ENCODE measurements at regions not wholly inside any gene's neighbourhood (a gene's known extent, or its start where the extent isn't known, plus 50 kb on each side); places are given as distances from the start of the nearest gene placed in this dataset.
"Not testable (repeated sequence)": the region's sequence is repeated elsewhere in the genome, so short reads cannot be mapped to it uniquely, and the experiment has no call there.

GRCh38 chr1:5686925-5687706 is 305.1 kb downstream of the NPHP4 start:
- DNase-seq (ENCODE audit: low spot score), result no peak

DNA sequence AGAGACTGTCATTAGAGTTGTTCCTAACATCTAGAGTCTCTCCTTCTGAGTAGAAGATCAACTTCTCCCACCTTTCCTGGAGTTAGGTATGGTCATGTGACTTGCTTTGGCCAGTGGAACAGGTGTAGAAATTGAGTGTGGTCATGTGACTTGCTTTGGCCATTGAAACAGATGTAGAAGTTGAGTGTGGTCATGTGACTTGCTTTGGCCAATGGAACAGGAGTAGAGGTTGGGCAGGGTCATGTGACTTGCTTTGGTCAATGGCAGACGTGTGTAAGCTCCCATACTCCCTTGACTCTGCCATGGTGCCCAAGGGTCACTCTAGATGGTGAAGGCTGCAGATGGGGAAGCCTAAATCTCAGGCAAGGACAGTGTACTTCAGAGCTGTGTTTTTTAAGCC is 306.0 kb downstream of the NPHP4 start:
- no peak for DNase-seq (ENCODE audit: low spot score)

DNA sequence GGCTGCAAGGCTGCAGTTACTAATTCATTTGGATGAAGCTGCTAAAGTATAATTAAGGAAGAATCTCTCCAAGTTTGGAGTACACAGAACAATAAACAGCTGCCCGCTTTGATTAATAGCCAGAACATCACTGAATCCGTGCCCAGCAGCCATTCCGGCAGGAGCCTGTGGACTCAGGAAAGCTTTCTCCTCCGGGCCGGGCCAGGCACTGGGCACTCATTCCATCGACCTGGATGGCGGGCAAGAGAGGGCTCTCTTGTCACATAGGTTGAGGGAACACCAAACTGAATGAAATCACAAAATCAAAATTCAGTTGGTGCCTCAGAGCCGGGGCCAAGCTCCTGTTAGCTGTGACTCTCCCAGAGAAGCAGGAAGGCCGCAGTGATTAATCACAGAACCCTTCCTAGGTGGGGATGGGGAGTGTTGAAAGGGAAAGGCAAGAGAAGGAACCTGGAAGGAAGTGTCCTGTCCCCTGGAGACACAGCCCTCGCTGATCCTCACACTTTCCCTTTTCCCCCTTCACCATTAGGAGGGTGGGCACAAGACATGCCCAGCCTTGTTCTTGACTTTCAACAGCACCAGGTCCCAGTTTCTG is 306.7 kb downstream of the NPHP4 start:
- no peak for DNase-seq (ENCODE audit: low spot score)

DNA sequence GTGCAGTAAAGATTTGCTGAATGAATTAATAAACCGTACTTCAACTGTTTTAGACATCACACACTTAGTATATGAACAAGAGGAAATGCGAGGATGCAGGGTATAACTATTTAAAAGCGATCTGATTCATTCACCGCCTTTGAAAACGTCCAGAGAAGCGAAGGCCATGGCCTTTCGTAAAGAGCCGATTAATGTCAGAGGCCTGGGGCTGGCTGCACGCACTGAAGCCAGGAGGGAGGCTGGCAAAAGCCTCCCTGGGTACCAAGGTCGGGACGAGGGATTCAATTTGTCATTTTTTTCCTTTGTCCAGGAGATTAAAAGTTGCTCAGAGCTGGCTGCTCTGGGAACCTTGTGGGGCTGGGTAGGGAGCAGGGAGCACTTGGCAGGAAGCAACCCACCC is 307.4 kb downstream of the NPHP4 start:
- no peak for DNase-seq (ENCODE audit: low spot score)

DNA sequence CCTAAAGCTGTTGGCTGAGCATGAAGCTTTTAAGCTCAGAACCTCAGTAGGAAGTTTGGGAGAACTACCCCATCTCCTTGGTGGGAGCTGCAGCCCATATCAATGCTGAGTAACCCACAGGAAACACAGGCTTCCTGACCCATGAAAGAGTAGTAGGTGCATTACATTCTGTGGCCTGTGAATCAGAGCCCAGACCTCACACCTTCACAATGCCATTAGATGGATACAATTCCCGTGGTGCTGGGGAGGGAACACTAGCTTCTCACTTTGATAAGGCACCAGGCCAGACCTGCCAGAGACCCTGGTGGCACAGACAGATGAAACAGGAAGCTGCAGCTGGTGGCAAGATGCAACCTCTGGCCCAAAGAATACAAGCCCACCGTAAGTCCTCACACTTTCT is 308.8 kb downstream of the NPHP4 start:
- no peak for DNase-seq (ENCODE audit: low spot score)

GRCh38 chr1:5682626-5683225 is 309.5 kb downstream of the NPHP4 start:
- no peak for DNase-seq (ENCODE audit: low spot score)

GRCh38 chr1:5681654-5682053 is 310.6 kb downstream of the NPHP4 start:
- no peak for DNase-seq (ENCODE audit: low spot score)

DNA sequence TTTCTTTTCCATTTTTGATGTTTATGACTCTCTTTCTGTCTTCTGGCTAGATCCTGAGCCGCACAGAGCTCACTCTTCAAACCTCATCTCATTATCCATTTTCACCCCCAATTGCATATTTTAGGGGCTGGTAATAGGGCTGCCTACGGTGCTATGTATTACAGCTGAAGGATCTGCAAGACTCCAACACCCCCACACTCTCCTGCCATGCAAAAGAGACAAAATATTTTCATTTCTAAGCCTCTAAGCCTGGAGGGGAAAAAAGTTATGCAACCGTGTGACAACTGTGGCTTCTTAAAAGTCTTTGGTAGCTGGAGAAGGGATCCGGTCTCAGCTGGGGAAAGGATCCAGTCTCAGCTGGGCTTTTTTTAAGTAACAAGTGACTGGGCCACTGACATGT is 311.6 kb downstream of the NPHP4 start:
- peak; percentile 65 for DNase-seq (ENCODE audit: low spot score)

DNA sequence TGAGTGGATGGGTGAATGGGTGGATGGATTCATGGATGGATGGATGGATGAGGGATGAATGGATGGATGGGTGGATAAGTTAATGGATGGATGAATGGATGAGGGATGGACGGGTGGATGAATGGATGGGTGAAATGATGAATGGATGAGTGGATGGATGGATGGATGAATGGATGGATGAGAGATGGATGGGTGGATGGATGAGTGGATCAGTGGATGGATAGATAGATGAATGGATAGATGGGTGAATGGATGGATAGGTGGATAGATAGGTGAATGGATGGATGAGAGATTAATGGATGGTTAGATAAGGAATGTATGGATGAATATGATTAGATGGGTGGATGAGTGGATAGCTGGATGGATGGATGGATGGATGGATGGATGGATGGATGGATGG is 313.5 kb downstream of the NPHP4 start:
- no peak for DNase-seq (ENCODE audit: low spot score)

DNA sequence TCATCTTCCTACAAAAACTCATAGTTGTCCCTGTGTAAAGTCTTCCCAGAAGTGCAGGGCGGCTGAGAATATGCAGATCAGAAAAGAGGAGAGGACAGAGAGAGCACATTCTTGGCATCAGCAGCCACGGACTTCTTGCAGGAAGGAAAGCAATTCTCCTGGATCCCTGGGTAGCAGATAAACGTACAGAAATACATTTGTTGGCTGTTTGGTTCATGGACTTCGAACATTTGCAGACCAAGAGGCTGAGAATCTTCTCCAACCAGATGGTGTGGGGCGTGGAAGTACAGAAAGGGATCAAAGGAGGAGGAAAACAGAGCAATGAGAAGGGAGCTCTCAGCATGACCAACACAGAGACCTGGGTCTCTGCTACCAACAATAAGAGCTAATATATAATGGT is 319.9 kb downstream of the NPHP4 start:
- not testable (repeated sequence) for DNase-seq (ENCODE audit: low spot score)

DNA sequence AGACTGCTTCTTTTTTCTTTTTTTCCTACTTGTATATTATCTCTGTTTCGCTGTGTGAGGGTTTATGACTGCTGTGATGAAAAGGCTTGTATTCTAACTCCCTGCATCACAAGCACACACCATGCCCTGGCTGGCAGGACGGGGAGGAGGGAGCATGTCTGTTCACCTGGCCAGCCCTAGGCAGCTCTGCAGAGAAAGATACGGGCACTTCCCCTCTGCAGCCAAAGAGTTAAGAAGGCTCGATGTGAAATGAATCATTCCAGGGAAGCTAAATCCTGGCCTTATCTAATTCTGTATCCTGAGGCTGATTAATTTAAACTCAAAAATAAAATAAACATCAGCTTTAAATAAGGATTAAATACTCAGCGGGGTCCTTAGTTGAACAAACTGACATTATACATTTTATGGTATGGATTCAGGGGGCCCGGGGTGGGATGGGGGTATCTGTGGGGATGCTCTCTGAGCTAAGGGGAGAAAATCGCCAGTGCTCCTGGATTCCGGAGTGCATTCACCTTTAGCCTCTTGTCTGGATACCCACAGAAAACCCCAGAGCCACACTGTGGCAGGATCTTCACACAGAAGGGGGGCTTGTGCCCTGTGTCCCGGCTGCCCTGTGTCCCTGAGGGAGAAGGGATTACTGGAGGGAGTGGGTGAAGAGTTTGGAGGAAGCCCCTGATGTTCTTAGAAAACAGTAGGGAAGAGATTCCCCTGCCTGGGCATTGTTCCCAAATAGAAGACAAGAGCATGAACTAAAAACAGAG is 321.5 kb downstream of the NPHP4 start:
- no peak for DNase-seq (ENCODE audit: low spot score)

GRCh38 chr1:5667513-5668325 is 324.5 kb downstream of the NPHP4 start:
- DNase-seq (ENCODE audit: low spot score), result no peak

DNA sequence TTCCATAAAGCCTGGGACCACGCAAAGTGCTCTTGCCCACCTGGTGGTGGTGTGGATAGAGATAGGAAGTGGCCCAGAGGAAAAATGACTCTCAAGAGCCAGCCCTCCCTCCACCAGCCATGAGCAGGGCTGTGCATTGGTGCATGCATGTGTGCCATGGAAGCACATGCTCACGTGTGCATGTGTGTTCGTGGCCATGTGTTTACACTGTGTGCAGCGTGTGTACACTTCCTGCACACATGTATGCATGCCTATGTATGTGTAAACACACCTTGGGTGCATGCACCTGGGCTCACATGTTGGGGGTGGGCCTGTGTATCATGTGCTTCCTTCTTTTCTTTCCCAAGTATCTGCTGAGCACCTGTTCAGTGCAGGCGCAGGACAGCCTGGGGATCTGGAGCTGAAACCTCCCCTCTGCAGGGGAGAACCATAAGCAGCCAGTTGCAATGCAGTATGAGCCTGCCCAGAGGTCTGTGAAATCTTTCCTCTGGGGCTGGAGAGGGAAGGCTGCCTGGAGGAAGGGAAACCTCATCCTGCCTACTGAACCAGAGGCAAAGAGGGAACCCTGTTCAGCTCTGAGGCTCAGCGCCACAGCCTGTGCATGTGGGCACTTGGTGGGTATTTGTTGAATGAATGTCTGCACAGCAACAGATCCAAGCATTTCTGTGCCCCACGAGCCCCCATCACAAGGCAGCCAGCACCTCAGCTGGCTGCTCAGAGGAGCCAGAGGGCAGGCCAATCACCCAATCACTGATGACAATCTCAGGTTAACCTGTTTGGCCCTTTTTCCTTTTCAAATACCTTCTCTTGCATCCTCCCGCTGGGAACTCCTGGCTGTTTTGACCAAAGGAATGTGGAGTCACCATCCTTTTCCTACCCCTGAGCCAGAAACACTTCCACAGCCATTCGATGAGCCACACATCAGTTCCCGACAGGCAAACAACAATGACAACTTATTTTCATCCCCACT is 327.0 kb downstream of the NPHP4 start:
- no peak for DNase-seq (ENCODE audit: low spot score)

DNA sequence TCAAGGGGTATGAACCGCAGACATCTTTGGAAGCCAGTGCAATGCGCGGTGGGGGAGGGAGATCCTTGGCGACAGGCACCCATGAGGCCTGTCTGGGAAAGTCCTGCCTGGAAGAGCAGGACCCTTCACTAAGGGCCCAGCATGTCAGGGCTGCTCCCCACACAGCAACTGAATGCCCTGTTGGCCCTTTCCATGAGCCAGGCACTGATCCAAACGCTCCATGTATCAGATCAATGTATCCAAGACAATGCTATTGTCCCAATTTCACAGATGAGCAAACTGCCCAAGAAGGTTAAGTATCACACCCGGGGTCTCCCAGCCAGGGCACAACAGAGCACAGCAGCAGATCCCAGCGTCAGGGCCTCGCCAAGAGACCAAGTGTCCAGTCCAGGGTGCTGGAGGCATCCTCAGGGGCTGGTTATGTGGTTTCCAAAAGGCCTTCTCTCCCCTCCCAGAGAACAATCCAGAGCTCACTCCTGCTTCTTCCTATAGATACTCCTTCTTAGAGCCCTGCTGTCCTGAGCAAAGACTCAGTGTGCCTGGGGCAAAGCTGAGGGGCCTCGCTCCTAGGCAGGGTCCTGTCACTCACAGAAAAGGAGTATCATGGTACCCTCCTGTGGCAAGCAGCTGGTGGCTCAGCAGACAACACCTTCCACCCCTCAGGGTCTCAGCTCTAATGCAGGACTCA is 328.0 kb downstream of the NPHP4 start:
- DNase-seq (ENCODE audit: low spot score), result no peak

GRCh38 chr1:5662744-5663126 is 329.5 kb downstream of the NPHP4 start:
- DNase-seq (ENCODE audit: low spot score), result no peak

GRCh38 chr1:5662086-5662743 is 330.0 kb downstream of the NPHP4 start:
- no peak for DNase-seq (ENCODE audit: low spot score)

GRCh38 chr1:5661196-5662085 is 330.8 kb downstream of the NPHP4 start:
- DNase-seq (ENCODE audit: low spot score), result no peak

DNA sequence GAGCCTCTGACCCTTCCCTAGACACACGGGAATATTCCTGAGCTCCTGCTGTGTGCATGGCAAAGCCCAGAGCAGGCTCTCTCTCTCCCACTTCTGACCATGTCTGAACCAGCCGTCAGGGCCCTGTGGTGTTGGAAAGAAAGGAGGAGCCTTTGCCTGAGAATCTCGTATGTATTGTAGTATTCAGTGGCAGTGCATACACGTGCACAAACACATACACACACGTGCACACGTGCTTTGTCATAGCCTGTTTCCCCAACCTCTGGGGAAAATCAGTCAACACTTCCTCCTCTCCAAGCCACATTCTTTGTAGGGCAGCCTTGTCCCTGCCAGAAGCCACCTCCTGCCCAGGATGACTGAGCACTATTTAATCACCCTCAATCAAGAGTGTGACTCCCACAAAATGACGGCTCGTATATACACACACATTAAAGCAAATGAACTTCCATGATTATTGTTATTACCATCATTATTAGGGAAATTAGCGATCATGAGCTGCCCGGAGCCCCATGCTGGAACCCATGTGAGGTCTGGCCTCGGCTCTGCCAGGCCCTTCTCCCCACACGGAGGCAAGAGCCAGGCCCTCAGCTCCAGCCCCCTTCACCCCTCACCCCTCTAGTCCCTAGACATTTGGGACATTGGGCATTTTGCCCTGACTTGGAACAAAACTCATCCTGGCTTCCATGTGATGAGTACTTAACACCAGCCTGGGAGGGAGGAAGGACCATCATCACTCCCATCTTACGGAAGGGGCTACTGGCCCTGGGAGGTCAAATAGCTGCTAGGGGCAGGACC is 331.9 kb downstream of the NPHP4 start:
- no peak for DNase-seq (ENCODE audit: low spot score)
